Hematopoietic multipotent progenitor cell treated with erythropoietin and hydrocortisone succinate and interleukin-3 and kit ligand, for 17 days (in vitro differentiated cells): ENCODE measurements at regions not wholly inside any gene's neighbourhood (a gene's known extent, or its start where the extent isn't known, plus 50 kb on each side); places are given as distances from the start of the nearest gene placed in this dataset.

Source experiments
- DNase-seq: peaks from one replicate; pipeline ENCODE4 v3.0.0-alpha.2; 2015; ENCODE audit warnings: low spot score

DNA sequence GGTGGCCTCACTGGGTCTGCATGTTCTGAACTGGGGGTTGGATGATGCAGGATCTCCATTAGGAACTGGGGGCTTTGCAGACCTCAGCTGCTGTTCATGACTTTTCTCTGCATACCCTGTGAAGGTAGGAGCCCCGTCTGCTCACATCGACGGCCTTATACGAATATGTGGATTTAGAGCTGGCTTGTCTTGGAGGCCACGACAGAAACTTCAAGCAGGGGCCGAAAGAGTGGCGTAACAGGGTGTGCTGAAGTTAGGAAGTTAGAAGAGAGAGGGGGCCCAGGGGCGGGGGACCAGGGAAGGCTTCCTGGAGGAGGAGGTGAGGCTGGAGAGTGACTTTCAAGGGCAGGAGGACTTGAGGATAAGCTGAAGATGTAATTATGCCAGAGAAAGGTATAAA is 144.9 kb downstream of the TSN start:
- no peak for DNase-seq

- DNase-seq, result no peak
Observed at GRCh38 chr2:121902171-121902591, 146.7 kb downstream of the TSN start.

- DNase-seq, result no peak
Observed at GRCh38 chr2:121902616-121903015, 147.2 kb downstream of the TSN start.

- DNase-seq, result no peak
Observed at GRCh38 chr2:121903037-121903689, 147.7 kb downstream of the TSN start.

- DNase-seq, result no peak
Observed at GRCh38 chr2:121904656-121905055, 149.2 kb downstream of the TSN start.

DNA sequence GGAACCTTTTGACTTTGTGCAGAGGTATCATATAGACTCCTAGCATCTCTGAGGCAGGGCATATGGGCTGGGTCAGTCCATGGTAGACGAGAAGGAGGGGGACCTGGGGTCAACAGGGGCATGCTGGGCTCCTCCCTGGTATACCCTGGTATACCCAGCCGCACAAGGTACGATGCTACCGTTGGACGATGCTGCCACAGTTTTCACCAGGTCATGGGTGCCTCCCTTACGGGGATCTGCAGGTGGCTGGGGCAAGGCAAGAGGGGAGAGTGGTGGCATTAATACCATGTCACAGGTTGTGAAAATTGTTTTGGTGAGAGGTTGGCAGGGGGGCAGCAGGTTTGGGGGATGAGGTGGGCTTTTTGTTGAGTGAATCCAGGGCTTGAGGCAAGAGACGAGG is 149.8 kb downstream of the TSN start:
- DNase-seq, result no peak

DNA sequence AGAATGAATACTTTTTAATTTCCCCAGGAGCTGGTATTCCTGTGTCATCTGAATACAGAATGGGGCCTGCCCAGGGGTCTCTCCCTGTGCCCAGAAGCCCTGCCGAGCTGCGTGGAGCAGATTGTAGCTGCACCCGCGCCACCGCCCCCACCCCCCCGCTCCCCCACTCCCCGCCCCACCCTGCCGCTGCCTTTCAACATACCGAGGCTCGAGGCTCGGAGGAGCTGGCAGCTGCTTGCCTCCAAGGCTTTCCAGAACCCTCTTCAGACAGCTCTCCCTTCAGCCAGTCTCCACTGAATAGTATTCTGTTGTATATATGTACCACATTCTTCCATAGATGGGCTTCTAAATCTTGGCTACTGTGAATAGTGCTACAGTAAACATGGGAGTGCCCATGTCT is 150.7 kb downstream of the TSN start:
- DNase-seq, result no peak

- DNase-seq, result no peak
Observed at GRCh38 chr2:121907928-121908327, 152.5 kb downstream of the TSN start.

- no peak for DNase-seq
Observed at GRCh38 chr2:121910139-121910538, 154.7 kb downstream of the TSN start.

- no peak for DNase-seq
Observed at GRCh38 chr2:121911036-121911435, 155.6 kb downstream of the TSN start.

DNA sequence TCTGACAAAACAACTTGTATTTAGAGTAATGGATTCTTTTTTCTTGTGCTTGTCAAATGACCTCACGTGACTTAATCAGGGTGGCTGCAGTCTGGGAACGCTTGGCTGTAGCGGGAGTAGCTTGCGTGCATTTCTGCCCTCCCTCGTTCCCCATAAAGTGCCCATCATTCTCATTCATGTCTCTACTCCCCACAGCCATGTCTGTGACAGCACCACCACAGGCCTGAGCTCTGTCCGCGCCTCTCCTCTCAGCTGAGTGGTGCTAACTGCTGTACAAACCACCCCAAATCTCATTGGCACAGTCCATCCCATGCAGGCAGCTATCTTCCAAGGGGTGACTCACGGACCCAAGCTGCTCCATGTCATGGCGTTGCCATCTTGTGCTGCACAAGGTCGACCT is 161.7 kb downstream of the TSN start:
- no peak for DNase-seq

GRCh38 chr2:121918231-121918630 is 162.8 kb downstream of the TSN start:
- DNase-seq, result no peak

DNA sequence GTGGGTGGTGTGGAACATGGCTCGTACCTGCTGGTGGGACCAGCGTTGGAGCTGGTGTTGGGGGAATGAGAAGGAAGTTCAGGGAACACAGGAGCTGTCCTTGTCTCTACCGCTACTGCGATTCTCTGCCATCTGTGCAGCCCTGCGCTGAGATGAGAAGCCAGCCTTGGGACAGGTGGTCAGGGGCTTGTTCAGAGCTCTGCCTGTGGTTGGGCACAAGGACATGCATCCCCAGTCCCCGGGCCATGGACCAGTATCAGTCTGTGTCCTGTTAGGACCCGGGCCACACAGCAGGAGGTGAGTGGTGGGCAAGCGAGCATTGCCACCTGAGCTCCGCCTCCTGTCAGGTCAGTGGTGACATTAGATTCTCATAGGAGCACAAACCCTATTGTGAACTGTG is 164.4 kb downstream of the TSN start:
- no peak for DNase-seq

- DNase-seq, result no peak
Observed at GRCh38 chr2:121925466-121925865, 170.0 kb downstream of the TSN start.

DNA sequence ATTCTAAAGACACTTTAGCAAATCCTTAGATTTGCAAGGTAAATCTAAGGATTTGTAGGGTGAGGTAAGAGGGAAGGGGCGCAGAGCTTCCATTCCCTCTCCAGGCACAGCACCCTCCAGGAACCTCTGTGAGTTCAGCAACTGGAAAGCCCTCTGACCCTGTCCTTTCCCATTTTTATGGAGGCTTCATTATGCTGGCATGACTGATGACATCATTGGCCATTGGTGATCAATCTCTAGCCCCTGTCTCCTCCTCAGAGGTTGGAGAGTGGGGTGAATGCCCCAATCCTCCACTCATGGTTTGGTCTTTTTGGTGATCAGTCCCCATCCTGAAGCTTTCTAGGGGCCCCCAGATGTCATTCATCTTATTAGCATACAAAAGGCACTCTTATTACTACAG is 187.8 kb downstream of the TSN start:
- DNase-seq, result no peak

DNA sequence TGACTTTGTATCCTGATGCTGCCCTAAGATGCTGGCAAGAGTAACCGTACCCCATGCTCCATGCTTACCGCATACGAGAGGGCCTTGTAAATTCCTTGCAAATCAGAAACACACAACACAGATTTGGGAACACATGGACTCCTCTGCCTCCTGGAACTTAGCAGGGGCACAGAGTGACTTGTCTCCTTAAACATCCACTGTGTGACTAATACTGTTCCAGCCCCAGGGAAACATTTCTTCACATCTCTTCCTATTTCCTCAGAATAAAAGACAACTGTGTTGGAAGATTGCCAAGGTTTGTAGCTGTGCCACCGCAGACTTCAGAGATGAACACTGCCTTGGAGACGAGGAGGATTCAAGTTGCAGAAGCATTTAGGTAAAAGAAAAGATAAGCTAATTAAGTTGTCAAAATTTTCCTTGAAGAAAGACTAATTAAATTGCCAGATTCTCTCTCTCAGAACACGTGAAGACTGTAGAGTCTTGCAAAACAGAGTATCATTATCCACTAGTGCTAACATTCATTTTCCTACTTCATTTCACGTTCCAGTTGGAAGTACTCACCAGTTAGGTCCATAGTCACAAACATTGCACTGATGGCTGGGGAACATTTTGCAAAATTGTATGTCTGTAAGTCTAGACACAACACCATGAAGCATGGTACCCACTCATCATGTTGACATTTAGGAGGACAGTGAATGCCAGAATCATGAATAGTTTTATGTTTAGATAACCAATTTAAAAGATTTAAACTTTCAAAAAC is 188.8 kb downstream of the TSN start:
- no peak for DNase-seq

DNA sequence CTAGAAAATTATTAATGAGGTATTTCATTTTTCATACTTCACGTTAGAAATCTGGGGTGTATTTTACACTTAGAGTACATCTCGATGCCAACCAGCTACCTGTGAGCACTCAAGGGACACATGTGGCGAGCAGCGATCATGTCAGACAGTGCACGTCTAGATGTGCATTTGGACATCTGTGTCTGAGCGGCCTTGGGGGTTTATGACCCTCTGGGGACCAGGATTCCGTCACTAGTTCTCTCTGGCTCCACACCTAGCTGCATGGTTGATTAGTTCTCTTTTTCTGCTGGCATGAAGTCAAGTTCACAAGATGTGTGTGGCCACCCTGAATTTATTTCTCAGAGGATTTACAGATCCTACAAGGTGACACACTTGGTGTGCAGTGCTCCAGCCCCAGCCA is 192.2 kb downstream of the TSN start:
- DNase-seq, result no peak

- DNase-seq, result no peak
Observed at GRCh38 chr2:121949271-121949670, 193.8 kb downstream of the TSN start.

- DNase-seq, result no peak
Observed at GRCh38 chr2:121955426-121955825, 200.0 kb downstream of the TSN start.

- DNase-seq, result no peak
Observed at GRCh38 chr2:121955872-121956271, 200.4 kb downstream of the TSN start.

DNA sequence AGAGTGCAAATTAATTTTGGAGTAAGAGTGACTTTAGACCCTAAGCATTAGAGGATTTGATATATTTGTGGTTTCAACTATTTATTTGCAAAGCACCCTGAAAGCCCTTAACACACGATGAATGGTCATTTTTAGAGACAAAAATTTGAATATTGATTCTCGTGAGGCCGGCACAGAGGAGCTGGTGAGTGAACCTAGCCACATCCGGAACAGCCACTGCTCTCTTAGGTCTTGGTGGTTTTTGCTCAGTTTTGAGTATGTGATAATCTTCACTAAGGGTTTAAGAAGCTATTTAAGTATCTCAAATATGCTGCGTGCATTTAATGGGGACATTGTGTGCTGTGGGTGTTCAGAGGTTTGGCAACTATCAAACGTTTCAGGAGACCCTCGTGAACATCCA is 204.8 kb downstream of the TSN start:
- no peak for DNase-seq

- DNase-seq, result no peak
Observed at GRCh38 chr2:121961761-121962160, 206.3 kb downstream of the TSN start.

DNA sequence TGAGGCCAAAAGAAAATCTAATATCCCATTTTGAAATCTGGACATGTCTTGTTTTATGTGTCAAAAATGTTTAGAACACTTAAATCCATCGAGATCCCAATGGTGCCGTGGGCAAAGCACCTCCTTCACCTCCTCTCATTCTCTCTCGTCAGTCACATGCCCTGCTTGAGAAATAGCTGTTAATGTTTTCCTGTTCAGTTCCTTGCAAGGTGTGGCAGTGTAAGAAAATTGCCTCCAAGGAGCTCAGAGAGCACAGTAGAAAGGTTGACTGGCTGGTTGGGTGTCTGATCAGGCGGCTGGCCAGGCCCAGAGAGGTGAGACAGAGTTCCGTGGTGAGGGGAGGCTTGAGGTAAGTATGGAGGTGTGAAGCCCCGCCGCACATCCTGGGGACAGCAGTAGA is 210.2 kb downstream of the TSN start:
- DNase-seq, result no peak

GRCh38 chr2:121966663-121967062 is 211.2 kb downstream of the TSN start:
- no peak for DNase-seq
